Fibroblast of upper back skin (primary cell): ENCODE measurements at regions not wholly inside any gene's neighbourhood (a gene's known extent, or its start where the extent isn't known, plus 50 kb on each side); places are given as distances from the start of the nearest gene placed in this dataset.

Experiments
- DNase-seq: peaks from one replicate; pipeline ENCODE4 v3.0.0-alpha.2; 2013

DNA sequence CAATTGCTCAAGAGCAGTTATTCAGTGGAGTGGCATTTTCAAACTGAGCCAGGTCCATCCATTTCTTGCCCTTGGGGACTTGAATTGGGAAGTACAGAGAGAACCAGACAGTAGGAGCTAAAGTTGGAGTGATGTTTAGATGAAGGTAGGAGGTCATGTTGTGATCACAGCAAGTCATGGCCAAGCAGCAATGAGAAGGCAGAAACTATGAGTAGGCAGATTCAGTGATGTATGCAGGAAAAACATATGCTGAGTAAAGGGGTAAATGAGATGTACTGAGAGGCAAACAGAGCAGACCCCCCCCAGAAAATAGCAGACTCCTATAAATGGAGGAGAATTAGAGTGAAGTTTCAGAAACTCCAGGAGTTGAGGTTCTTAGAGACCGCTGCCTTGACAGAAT is 95.8 kb downstream of the PERP start:
- no peak for DNase-seq

DNA sequence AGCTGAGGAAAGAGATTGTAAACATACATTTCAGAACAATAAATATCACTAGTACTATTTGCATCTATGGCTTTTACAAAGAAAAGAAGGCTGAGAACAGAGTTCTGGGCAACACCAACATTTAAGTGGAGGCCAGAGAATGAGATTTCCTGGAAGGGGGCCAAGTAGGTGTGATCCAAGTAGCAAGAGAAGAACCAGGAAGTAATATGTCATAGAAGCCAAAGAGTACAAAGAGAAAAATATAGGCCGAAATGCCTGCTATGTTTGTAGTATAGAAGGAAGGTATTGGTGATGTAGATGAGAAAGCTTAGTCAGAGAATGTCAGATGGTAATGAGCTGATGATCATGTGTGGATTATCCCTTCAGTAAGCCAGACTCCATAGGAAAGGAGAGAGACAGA is 94.5 kb downstream of the PERP start:
- no peak for DNase-seq

DNA sequence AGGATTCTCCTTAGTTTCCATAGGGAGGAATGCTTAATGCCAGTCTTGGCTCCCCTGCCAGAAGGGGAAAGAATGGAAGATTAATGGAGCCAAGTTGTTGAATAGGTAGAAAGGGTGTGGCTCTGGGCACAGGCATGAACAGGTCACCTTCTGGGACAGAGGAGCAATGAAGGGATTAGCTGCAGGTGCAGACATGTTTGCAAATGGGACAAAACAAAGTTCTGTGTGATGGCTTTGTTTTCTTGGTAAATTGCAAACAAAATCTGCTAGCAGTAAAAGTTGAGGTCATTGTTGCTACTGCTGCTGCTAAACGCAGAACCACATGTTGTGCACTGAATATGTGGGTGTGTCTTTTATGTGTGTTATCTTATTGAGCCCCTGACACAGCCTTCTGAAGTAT is 93.3 kb downstream of the PERP start:
- DNase-seq, result no peak

DNA sequence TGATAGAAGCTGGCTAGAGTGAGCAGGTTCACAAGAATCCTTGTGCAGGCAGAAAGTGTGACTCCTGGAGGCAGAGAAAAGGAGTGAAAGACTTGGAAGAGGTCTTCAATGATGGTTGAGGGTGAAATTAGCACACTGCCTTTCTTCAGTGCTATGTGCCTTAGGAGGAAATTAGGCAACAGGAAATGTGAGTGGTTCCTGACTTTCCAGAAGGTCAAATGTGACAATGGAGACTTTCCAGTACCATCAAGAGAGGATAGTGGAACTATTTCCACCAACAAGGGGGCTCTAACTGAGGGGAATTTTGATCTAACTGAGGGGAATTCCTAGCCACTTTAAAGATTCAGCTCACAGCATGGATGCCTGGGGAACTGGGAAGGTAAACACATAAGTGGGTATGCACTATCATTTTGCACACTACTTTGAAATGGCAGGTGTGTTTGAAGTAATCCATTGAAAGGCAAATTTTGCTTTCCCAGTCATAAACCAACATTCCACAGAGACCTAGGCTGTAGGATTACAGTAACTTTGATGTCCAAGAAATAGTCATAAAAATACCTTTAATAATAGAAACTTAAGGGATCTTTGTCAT is 90.0 kb downstream of the PERP start:
- DNase-seq, result no peak

DNA sequence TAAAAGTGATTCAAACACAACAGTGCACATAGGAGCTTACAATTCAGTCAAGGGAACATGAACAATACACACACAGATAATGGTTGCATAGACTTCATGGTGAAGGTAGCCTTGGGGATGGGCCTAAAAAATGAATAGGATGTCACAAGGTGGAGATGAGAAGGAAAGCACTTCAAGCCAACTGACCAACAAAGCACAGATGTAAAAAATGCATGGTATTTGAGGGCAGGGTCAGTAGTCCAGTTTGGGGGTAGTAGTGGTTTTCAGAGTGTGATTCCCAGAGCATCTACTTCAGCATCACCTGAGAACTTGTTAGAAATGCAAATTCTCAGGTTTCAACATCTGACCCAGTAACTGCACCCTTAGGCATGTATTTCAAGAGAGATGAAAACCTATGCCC is 88.9 kb downstream of the PERP start:
- DNase-seq, result no peak

DNA sequence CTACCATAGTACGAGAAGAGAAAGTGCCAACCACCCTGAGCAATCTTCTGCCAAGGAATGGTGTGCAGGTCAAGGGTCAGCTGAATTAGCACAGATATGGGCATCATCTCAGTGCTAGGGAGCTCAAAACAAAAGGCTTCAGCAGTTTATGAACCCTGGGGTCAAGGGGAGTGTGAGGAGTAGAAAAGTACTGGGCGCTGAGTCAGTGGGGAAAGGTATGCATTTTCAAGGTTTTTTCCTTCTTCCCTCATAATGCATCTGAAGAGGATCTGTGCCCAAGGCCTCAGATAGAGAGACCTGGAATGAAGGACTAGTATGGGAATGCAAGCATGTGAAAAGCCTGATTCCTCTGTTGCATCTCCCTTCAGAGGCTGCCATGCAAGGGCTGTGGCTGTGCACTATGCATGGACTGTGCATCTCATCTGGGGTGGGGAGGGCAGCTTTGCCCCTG is 81.7 kb downstream of the PERP start:
- DNase-seq, result no peak

DNA sequence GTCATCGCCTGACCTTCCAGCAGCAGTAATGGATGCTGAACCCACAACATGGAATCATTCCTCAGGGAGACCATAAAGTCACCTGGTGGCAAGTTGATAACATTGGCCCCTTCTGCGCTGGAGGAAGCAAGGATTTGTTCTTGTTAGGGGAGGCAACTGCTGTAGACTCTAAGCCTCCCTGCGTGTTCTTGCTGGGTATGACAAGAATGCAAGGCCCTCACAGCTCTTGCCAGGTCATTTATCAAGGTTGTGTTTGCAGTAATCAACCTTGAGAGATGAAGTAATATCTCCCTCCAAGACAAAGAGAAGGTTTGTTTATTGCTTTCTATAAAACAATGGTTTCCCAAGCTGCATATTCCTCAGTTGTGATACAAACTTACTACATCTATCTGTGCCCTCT is 80.9 kb downstream of the PERP start:
- DNase-seq, result no peak

DNA sequence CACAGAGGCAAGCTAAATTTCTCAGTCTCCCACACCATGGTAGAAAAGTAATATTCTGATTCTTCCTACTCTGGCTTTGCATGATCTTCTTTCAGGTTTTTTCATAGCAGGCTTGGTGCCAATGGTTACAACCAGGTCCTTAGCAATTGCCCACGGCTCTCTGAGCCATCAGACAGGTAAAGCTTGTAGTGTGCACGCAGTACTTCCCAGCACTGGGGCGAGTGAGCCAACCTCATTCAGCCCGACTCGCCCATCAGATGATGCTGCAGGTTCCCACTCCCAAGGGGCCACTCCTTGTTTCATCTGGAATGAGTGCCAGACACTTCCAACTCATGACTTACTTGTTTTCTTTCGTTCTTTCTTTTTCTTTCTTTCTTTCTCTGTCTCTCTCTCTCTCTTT is 78.3 kb downstream of the PERP start:
- no peak for DNase-seq

DNA sequence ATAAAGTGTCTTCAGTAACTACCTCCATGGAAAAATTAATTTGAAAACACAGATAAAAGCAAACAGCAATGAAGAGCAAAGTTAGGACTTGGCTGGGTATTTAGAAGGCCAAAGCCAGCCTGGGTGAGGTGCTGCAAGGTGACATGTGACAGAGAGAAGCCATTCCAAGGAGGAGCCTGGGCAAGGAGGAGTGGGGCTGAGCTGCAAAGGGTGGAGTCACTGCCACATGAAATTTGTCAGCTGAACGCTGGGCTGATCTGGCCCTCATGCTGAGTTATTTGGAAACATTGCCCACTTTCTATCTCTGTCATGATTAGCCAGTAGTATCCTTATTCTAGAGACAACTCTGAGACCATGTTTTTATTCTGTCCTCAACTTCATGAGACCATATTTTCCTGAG is 76.3 kb downstream of the PERP start:
- no peak for DNase-seq

DNA sequence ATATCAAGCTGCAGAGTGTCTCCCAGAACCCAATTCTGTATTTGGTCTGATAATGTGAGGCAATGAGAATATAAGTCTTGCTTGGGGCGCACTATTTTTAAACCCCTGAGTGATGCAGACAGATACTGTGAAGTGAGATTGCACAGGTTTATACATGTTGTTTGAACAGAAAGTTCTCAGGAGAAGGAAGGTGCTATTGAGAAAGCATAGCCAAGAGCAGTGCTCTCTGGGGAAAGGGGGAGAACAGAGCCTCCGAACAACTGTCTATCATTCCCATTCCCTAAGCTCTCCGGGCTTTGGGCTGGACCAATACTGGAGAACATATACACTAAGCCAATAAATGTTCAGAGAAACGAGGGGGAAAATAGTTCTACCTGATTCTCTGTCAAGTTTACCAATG is 75.8 kb downstream of the PERP start:
- DNase-seq, result no peak

DNA sequence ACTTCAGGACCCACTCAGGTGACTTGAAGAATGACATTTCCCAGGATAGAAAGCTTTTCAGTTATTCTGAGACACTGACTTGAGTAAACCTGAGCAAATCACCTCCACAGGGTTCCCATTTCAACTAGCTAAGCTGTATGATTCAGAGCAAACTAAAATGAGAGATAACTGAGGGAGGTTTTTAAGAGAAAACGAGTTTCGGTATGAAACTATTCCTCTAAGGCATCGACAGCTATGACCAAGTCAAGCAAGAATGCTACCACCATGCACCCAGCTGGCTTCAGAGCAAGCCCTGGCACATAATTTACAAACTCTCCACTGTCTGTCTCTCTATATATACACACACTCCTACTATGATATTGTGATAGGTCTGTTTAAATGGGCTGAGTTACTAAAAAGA is 75.4 kb downstream of the PERP start:
- no peak for DNase-seq

DNA sequence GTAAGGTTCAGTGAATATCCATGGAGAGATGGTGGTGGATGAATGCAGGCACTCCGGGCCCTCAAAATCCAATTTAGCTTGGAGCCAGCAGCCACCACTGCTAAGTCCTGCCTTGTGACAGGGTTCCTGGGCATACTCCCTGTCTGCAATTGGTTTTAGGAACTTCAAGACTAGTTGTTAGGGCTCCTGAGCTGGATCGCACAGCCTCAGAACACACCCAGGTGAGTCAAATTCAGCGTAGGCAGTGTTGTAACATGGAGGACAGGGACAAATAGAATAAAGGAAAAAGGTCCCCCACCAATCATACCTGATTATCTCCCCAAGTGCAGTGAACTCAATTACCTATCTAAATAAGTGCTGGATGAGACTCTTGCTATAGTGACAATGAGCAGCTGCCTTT is 74.6 kb downstream of the PERP start:
- DNase-seq, result no peak

DNA sequence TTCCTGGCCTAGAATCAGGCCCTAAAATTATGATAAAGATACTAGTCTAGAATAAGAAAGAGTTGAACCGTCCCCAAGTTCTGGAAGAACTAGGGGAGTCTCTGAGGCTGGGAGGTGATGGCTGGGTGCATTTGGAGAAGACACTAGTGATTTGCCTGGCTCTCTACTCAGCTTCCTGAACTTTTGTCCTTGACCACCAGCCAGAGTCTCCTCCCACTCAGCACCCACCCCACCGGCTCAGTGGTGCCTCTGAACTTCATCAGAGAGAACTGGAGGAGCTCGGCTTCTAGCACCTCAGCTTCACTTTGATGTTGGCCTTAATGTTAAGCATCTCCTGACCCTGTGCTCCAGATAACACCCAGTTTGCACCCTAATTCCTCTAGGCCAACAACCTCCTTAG is 73.0 kb downstream of the PERP start:
- DNase-seq, result no peak

DNA sequence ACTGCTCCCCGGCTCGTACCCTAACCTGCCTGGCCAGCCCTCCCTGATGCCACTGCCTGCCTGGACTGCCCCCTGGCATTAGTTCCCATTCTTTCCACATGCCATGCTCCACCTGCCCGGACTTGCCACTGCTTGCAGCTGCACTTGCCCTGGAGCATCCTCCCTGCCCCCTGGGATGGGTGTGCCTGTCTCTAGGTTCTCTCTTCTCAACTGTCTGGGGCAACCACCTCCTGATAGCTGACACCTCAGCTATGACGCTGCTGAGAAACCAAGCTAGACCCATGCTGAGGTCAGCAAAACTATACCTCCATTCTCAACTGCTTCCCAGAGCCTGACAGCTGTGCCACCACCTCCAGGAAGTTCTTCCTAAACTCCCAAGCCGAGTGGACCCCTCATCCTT is 72.1 kb downstream of the PERP start:
- DNase-seq, result no peak

DNA sequence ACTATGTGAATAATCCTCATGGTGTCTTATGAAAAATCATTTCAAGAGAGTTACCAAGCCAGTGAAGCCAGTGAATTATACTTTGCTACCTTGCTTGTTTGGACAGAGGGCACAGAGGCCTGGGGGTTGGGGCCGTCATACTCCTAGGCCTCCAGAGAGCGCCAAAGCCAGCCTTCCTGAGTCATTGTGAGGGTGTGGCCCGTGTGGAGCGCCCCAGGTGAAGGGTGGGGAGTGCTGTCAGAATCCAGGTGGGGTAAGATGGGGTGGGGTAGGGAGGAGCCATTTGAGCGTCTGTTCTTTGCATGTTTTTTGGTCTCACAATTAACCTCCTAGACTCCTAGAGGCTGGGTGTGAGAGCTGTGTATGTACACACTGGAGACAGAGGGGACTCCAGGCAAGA is 71.1 kb downstream of the PERP start:
- DNase-seq, result no peak

DNA sequence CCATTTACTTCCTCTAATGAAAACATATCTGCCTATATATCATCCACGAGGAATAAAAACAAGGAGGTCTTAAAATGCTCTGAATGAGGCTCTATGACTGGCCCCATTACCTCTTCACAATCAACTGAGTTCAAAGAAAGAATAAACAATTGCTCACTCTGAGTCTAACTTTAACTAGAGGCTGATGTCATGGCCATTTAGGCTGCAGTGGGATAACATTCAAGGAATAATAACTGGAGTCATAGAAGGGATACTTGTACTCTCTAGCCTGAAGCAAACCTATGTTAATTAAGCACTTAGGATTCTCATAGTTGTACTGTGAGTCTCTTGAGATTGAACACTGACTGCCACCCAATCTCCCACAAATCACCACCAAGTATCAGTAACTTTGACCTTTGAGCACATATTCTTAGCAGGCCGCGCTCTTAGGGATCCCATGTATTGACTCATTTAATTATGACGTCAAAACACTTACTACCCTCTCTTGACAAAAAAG is 70.2 kb downstream of the PERP start:
- no peak for DNase-seq

DNA sequence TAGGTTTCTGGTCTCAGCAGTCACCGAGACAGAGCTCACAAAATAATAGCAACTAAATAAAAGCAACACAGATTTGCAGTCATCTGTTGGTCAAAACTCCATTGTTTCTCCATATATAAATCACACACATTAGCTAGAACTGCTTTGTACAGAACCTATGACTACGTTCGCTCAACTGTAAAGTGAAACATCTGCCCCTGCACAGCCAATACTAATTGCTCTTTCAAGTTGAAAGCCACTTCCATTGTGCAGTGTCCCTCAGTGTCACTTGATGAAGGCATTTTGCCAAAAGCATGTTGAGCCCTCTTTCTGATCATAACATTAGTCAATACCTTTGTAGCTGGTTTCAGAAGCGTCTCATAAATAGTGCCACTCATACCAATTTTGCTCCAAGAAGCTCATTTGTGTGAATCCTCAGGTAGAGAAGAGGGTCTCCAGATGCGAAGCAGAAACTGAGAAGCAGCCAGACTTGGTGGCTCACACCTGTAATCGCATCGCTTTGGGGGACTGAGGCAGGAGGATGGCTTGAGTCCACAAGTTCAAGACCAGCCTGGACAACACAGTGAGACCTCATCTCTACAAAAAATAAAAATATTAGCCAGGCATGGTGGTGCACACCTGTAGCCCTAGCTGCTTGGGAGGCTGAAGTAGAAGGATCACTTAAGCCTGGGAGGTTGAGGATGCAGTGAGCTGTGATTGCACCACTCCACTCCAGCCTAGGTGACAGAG is 68.9 kb downstream of the PERP start:
- no peak for DNase-seq
